Natural killer cell (primary cell): ENCODE measurements at regions not wholly inside any gene's neighbourhood (a gene's known extent, or its start where the extent isn't known, plus 50 kb on each side); places are given as distances from the start of the nearest gene placed in this dataset.

ENCODE experiments used
- ATAC-seq, 3 donors: fragments of 150-1000 bp in 2 of 3; fragments of 200-7000 bp in 1 of 3; cut with Tn5 transposase; 1 replicate in 1 of 3; 2 replicates in 2 of 3; pipeline ENCODE4 v1.10.0; 2021; ENCODE audit warnings: mild to moderate bottlenecking in 2 of 3, moderate library complexity in 2 of 3
- DNase-seq, 2 donors: peaks; one replicate each; pipeline versions ENCODE4 v3.0.0 to v3.0.0-alpha.2; 2013 to 2021; ENCODE audit warnings: mixed read lengths in 1 of 2
- H3K27ac ChIP-seq: one replicate; pipeline ENCODE4 v1.5.1; 2013; ENCODE audit warnings: mild to moderate bottlenecking, low read length
- H3K27me3 ChIP-seq: one replicate; pipeline ENCODE4 v1.6.1; 2013; ENCODE audit warnings: low read length; ENCODE audit not compliant: control insufficient read depth, insufficient read depth
- H3K36me3 ChIP-seq: one replicate; pipeline ENCODE4 v1.6.1; 2013; ENCODE audit warnings: low read length; ENCODE audit not compliant: control insufficient read depth, insufficient read depth
- H3K4me1 ChIP-seq: one replicate; pipeline ENCODE4 v1.6.1; 2013; ENCODE audit warnings: low read length; ENCODE audit not compliant: control insufficient read depth, insufficient read depth
- H3K4me3 ChIP-seq: one replicate; pipeline ENCODE4 v1.5.1; 2013; ENCODE audit warnings: low read length
- H3K9me3 ChIP-seq: one replicate; pipeline ENCODE4 v1.6.1; 2013; ENCODE audit warnings: low read length; ENCODE audit not compliant: control insufficient read depth, insufficient read depth
- H3K27ac Mint-ChIP-seq, 2 donors: one replicate each; pipeline ENCODE4 v1.8.0; 2022; ENCODE audit warnings: mild to moderate bottlenecking in 2 of 2, mixed read lengths in 2 of 2, moderate library complexity in 1 of 2
- H3K27me3 Mint-ChIP-seq, 2 donors: one replicate each; pipeline ENCODE4 v1.8.0; 2022; ENCODE audit warnings: low read depth in 2 of 2, mixed read lengths in 2 of 2
- H3K36me3 Mint-ChIP-seq: one replicate; pipeline ENCODE4 v1.8.0; 2022; ENCODE audit warnings: mixed read lengths
- H3K4me1 Mint-ChIP-seq, 2 donors: one replicate each; pipeline ENCODE4 v1.8.0; 2022; ENCODE audit warnings: mixed read lengths in 2 of 2
- H3K4me3 Mint-ChIP-seq: one replicate; pipeline ENCODE4 v1.8.0; 2022; ENCODE audit warnings: mild to moderate bottlenecking, moderate library complexity, mixed read lengths
- H3K9me3 Mint-ChIP-seq, 2 donors: one replicate each; pipeline ENCODE4 v1.8.0; 2022; ENCODE audit warnings: mixed read lengths in 2 of 2
- WGBS: methylation state at CpG from one replicate; pipeline ENCODE4 v1.1.7; 2013; ENCODE audit warnings: missing lambda C conversion rate; ENCODE audit not compliant: insufficient coverage; 5-methylcytosine and 5-hydroxymethylcytosine counted together
- intact Hi-C: fragments of 100-400 bp; cut with micrococcal nuclease; formaldehyde crosslinking; loops from one replicate; pipeline ENCODE4 v1.14.2; 2022
- TF ChIP-seq, protein P1 (sequence below): fragments of 200-600 bp; IDR thresholded peaks from one replicate; pipeline ENCODE4 v1.8.0; 2022; ENCODE audit warnings: antibody characterized with exemption

DNA sequence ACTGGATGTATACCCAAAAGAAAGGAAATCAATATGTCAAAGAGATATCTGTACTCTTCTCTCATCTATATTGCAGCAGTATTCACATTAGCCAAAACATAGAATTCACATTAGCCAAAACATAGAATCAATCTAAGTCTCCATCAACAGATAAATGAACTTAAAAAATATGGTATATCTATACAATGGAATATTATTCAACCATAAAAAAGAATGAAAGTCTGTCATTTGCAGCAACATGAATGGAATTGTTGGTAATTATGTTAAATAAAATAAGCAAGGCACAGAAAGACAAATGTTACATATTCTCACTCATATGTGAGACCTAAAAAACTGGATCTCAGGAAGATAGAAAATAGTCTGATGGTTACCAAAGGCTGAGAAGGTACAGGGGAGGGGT, 212.1 kb upstream of the ZC3H15 start:
- ATAC-seq (no peak), DNase-seq (no peak)
- Mint-ChIP-seq H3K27ac (no peak overlapping the region), H3K36me3 (peaks cover 17% of the 10 kb centered on the region), H3K4me1 (no peaks in the 10 kb centered on the region), H3K4me3 (no peak overlapping the region), H3K27me3 (no peaks in the 10 kb centered on the region), H3K9me3 (peaks cover 15 to 23% of the 10 kb centered on the region in 2 donors)
- H3K4me1 ChIP-seq = no peaks in the 10 kb centered on the region
- no peaks in the 10 kb centered on the region for H3K36me3 ChIP-seq
- no peaks in the 10 kb centered on the region for H3K9me3 ChIP-seq
- intact Hi-C loops = no loop called here
- no peaks in the 10 kb centered on the region for H3K27me3 ChIP-seq
- TF ChIP-seq, protein P1, sequence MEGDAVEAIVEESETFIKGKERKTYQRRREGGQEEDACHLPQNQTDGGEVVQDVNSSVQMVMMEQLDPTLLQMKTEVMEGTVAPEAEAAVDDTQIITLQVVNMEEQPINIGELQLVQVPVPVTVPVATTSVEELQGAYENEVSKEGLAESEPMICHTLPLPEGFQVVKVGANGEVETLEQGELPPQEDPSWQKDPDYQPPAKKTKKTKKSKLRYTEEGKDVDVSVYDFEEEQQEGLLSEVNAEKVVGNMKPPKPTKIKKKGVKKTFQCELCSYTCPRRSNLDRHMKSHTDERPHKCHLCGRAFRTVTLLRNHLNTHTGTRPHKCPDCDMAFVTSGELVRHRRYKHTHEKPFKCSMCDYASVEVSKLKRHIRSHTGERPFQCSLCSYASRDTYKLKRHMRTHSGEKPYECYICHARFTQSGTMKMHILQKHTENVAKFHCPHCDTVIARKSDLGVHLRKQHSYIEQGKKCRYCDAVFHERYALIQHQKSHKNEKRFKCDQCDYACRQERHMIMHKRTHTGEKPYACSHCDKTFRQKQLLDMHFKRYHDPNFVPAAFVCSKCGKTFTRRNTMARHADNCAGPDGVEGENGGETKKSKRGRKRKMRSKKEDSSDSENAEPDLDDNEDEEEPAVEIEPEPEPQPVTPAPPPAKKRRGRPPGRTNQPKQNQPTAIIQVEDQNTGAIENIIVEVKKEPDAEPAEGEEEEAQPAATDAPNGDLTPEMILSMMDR = no peak
- no peak overlapping the region for H3K27ac ChIP-seq
- H3K4me3 ChIP-seq = no peak overlapping the region

DNA sequence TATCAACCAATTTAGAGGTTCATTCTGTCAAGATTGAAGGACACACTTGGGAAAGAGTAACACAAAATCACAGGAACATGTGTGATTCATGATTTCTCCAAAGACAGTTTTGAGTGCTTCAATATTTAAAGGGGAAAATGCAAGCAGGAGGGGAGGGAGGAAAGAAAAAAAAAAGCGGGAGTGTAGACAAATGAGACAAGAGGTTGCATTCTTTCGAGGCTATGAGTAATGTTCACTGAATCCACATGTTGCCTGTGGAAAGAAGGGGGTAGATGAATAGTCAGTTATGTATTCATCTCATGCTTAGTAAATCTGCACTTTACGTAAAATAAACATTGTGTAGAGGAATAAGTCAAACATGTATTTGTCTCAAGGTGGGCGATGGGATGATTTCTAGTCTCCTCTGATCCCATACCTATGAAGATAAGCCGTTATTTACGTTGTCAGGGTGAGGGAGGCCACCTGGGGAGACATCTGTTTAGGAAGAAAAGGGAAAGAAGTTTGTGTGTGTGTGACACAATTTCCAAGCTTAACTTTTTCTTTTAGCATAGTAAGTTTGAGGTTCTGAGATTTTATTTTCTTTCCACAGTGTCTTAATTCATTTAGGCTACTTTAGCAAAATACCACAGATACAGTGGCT, 211.0 kb upstream of the ZC3H15 start:
- no peaks in the 10 kb centered on the region for H3K4me1 Mint-ChIP-seq
- peaks cover 11% of the 10 kb centered on the region for H3K36me3 Mint-ChIP-seq
- Histone ChIP-seq H3K27ac (no peak overlapping the region), H3K27me3 (no peaks in the 10 kb centered on the region), H3K4me3 (no peak overlapping the region), H3K36me3 (no peaks in the 10 kb centered on the region), H3K4me1 (no peaks in the 10 kb centered on the region), H3K9me3 (no peaks in the 10 kb centered on the region)
- intact Hi-C loops = no loop called here
- ATAC-seq (no peak), DNase-seq (no peak)
- no peak overlapping the region for H3K4me3 Mint-ChIP-seq
- no peaks in the 10 kb centered on the region for H3K27me3 Mint-ChIP-seq
- TF ChIP-seq, protein P1 = no peak
- 89% methylated on average over 6 of the region's 6 CpGs for WGBS
- peaks cover 17 to 26% of the 10 kb centered on the region in 2 donors for H3K9me3 Mint-ChIP-seq
- no peak overlapping the region for H3K27ac Mint-ChIP-seq

DNA sequence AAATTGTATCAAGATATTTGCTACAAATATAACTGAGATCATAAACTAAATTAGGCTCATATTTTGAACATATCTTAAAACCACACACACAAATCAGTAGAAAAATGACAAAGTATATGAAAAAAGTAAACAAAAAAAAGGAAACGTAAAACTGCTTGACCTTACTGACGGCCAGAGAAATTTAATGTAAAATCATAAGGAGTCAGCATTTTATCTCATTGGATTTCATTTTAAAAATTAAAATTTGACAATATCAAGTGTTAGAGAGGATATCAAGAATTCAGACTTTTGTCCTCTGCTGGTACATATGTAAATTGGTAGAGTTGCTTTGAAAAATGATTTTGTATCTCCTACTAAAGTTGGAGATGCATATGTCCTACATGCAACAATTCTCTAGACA, 209.2 kb upstream of the ZC3H15 start:
- no peak for DNase-seq
- H3K4me3 Mint-ChIP-seq = no peak overlapping the region
- H3K27me3 Mint-ChIP-seq = no peaks in the 10 kb centered on the region
- H3K9me3 Mint-ChIP-seq = peaks cover 21 to 38% of the 10 kb centered on the region in 2 donors
- Histone ChIP-seq H3K4me1 (no peaks in the 10 kb centered on the region), H3K36me3 (no peaks in the 10 kb centered on the region), H3K4me3 (no peak overlapping the region), H3K9me3 (no peaks in the 10 kb centered on the region), H3K27me3 (no peaks in the 10 kb centered on the region), H3K27ac (no peak overlapping the region)
- intact Hi-C loops = no loop called here
- H3K36me3 Mint-ChIP-seq = peaks cover 20% of the 10 kb centered on the region
- no peak for ATAC-seq
- 83% methylated on average over 1 of the region's 2 CpGs for WGBS
- TF ChIP-seq, protein P1 = no peak
- no peak overlapping the region for H3K27ac Mint-ChIP-seq
- no peaks in the 10 kb centered on the region for H3K4me1 Mint-ChIP-seq

DNA sequence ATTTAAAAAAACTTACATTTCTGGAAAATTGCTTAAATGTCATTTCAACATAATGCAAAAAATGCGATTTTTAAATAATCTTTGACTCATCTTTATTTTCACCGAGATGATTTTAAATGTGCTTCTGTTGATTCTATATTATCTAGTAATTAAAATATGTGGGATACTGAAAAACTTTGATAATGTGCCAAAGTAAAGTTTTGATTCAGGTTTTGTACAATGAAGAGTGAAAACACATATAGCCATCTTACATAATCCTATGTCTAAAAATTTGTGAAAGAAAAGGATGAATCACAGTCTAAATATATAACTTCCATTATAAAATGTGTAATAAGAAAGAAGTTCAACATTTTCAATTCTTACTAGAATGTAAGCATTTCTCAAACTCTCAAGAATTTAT, 204.3 kb upstream of the ZC3H15 start:
- Histone ChIP-seq H3K4me1 (no peaks in the 10 kb centered on the region), H3K4me3 (no peak overlapping the region), H3K36me3 (no peaks in the 10 kb centered on the region), H3K27me3 (no peaks in the 10 kb centered on the region), H3K27ac (no peak overlapping the region), H3K9me3 (no peaks in the 10 kb centered on the region)
- TF ChIP-seq, protein P1 = no peak
- peaks cover 13 to 23% of the 10 kb centered on the region in 2 donors for H3K9me3 Mint-ChIP-seq
- no peaks in the 10 kb centered on the region for H3K4me1 Mint-ChIP-seq
- no peaks in the 10 kb centered on the region for H3K27me3 Mint-ChIP-seq
- intact Hi-C loops = no loop called here
- ATAC-seq = no peak
- WGBS = no CpG with 5 or more reads among the region's 2 CpGs
- peaks cover 10% of the 10 kb centered on the region for H3K36me3 Mint-ChIP-seq
- no peak for DNase-seq
- H3K27ac Mint-ChIP-seq = no peak overlapping the region
- H3K4me3 Mint-ChIP-seq = no peak overlapping the region
